PC-3 (cell line): ENCODE measurements at regions not wholly inside any gene's neighbourhood (a gene's known extent, or its start where the extent isn't known, plus 50 kb on each side); places are given as distances from the start of the nearest gene placed in this dataset.

ENCODE experiments used
- CTCF ChIP-seq: fragments of 300-600 bp; sonication (generic); conservative IDR thresholded peaks from 2 replicates; pipeline ENCODE4 v1.5.1; 2017; ENCODE audit warnings: antibody characterized with exemption, low read depth, mild to moderate bottlenecking, low read length
- EZH2 ChIP-seq: fragments of 300-600 bp; sonication (generic); IDR thresholded peaks from one replicate; pipeline ENCODE4 v1.6.1; 2017; ENCODE audit warnings: antibody characterized with exemption, mild to moderate bottlenecking, low read length; ENCODE audit not compliant: unreplicated experiment
- EZH2phosphoT487 ChIP-seq: fragments of 300-600 bp; sonication (generic); IDR thresholded peaks from 2 replicates; pipeline ENCODE4 v1.6.1; 2018; ENCODE audit warnings: mild to moderate bottlenecking, antibody characterized with exemption, low read length, borderline replicate concordance

DNA sequence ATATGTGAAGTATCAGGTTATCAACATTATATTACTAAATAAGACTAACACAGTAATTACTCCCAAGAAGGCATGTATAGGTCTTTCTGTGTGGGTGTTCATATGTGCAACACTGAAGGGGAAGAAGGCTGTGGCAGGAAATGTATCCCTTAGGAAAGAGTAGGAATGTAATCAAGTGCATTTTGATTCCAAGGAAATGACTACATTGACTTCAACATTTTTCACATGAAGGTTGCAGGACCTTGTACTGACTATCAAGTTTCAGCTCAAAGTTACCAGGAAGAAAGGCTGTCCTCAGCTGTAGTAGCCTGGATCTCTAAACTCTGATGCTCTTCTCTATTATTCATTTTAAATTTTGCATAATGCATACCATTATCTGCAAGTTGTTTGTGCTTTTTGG is 680.8 kb downstream of the NYAP2 start:
- TF ChIP-seq CTCF (no peak), EZH2phosphoT487 (no peak), EZH2 (no peak)
